NCI-H1105 treated with DMSO at 0.1 percent for 48 hours (cell line): ENCODE measurements at regions not wholly inside any gene's neighbourhood (a gene's known extent, or its start where the extent isn't known, plus 50 kb on each side); places are given as distances from the start of the nearest gene placed in this dataset.
"Not testable (repeated sequence)": the region's sequence is repeated elsewhere in the genome, so short reads cannot be mapped to it uniquely, and the experiment has no call there.

ENCODE experiments used
- DNase-seq: peaks from one replicate; lab custom pipeline; 2025; lab: John Stamatoyannopoulos, UW

DNA sequence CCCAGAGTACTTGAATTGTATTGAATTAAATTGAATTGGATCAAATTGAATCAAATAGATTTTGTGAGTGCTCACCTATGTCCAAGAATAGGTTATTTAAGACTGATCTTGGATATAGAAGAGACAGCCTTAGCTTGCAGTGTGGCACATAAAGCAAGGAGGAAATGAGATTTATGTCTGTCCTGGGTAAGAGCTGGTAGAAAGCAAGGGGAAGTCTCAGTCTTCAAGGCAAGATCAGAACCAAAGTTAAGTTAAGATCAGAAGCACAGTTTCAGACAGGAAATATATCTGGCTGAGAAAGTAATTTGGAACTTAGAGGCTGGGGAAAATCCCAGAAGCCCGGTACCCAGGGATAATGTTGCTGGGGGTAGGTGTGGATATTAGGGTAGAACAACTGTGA is 244.4 kb upstream of the ARPP21 start:
- DNase-seq, result no peak

- DNase-seq, result no peak
These were observed 237.7 kb upstream of the ARPP21 start for GRCh38 chr3:35401671-35402070.

DNA sequence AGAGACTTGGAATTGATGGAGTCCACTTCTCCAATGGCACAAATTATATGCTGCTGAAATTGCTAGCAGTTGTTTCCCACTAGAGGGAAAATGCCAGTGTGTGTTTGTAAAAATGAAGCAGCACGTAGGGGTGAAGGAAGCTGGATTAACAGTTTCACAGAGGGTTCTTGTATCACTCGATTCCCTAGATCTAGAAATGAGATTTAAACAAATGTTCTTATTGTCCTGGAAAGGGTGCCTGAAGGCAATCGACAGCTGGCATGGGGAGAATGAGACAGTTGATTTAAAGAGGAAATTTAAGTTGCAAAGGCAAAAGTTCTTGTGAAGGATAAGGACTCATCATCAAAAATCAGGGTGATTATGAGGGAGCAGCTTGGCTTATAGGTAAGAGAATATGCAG is 234.8 kb upstream of the ARPP21 start:
- DNase-seq, result no peak

DNA sequence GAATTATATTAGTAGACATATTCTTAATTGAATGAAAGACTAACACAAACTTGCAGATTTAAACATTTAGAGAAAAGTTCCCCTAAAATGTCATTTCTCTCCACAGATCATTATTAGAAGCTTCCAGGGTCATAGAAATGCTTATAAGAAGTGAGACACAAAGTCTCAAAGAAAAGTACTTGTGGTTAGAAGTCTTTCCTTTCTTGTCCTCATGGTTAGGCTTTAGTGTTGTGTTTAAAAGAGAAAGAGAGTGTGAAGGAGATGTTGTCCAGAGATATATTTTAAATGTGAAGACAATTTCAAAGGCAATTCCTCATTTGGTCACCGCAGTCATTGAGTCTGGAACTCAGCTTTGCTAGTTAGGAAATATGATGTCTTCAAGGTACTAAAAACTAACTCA is 230.4 kb upstream of the ARPP21 start:
- DNase-seq, result no peak

DNA sequence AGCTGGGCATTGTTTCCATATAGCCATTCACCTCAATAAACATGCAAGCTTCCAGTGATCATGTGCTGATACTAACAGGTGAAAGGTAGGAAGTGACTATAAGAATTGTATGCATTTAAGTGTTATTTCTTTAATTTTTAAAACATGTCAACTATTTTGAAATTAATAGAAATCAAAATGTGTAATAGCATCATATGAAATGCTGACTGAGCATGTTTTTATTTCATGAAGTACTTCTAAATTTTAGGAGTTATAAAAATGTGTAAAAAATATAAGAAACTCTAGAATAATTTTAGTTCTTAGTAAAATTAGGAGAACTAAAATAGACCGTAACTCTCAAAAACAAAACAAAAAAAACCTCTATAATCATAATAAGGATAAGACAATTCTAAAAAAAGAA is 229.3 kb upstream of the ARPP21 start:
- DNase-seq, result no peak

GRCh38 chr3:35413483-35413882 is 225.8 kb upstream of the ARPP21 start:
- no peak for DNase-seq

DNA sequence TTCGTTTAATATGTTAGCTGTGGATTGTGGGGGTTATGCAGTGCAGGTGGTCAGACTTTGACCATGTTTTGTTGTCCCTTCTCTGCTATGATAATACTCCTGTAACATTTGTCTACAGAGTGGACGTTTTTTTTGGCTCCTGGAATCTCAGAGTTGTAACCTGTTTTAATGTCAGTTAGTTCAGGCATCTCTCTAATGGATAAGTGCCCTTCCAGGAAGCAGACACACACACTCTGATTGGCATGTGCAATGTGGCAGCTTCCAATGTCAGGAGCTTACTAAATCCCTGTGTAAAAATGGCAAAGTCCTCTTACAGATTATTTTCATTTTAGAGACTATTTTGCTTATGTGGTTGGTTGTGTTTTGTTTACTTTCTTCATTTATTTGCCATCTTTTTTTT is 222.2 kb upstream of the ARPP21 start:
- DNase-seq, result no peak

DNA sequence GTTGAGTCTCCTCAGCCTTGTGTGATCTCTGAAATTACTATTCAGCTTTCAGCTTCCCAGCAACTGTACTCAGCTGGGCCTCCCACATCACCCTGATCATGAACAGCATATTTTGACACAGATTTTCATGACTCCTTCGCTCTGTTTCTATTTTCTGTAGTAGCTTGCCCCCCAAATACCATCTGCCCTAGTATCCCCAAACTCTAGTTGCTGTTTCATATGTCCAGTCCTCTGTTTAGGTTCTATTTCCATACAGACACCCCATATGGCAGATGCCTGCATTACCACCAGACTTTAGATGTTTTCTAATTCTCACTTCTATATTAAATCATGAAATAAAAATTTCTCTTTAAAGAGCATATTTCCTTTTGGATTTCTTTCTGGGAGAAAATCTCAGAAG is 217.2 kb upstream of the ARPP21 start:
- no peak for DNase-seq

GRCh38 chr3:35422836-35423601 is 216.3 kb upstream of the ARPP21 start:
- DNase-seq, result no peak

- no peak for DNase-seq
These were observed 212.9 kb upstream of the ARPP21 start for GRCh38 chr3:35426366-35426958.

GRCh38 chr3:35437381-35437780 is 201.9 kb upstream of the ARPP21 start:
- DNase-seq, result no peak

- no peak for DNase-seq
These were observed 201.2 kb upstream of the ARPP21 start for GRCh38 chr3:35438101-35438500.

DNA sequence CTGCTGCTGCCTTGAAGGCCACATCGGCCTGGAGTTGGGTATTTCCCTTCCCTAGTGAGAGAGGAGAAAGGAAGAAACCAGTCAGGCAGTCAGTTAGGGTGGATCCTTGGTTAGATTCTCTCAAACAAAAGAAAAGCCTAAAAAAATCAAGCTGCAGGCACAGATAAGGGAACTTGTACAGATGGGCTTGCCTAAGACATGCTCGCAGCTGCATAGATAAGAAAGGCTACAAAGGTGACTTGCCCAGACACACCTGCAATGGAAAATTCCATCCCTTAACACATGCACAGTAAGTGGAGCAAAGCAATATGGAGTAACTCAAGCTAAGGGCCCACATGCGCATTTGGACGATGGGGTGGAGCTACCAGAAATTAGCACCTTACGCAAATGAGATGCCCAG is 199.7 kb upstream of the ARPP21 start:
- no peak for DNase-seq

DNA sequence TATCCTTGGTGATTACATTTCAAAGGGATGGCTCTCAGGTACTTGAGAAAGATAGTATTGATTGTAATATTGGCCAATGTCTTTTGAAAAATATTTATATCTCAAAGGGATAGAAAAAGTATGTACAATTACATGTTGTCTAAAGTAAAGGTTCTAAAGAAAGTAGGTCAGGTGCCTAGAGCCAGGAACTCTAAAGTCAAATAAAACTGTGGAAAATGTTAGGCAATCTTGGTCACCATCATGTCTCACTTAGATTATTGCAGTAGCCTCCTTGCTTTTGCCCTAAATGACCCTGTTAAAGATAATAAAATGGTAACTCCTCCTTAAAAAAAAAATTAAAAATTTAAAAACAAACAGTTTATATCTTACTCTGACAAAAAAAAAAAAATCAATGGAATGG is 198.5 kb upstream of the ARPP21 start:
- DNase-seq, result no peak

DNA sequence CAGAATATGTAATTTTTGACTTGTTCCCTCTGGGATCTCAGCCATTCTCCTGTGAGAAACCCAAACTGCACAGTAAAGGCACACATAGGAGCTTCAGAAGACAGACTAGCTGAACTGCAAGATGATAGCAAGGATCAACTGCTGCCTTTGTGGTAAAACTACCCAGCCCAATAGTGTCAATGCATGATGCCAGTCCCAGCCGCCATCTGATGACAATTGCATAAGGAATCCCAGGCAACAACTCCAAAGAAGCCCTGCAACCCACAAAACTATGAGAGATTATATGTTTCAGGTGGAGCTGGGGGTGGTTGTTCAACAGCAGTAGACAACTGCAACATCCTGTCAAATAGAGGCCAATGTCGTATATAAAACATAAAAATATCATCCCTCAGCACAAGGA is 192.4 kb upstream of the ARPP21 start:
- no peak for DNase-seq

DNA sequence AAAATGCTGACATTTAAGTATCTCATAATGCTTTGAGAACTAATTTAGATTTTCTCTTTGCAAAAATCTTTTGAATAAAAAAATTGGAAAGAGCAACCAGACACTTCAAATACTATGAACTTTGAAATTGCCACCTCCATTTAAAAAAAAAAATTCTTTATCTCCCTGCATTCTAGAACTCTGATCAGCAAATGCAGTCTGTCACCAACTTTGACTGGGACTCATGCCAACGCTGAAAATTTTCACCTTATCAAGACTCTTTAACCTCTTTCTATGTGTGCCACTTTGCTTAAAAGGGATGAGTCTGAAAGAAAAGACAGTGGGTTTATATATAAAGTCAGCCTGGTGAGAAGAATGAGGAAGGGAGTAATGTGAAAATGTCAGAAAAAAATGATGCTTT is 191.2 kb upstream of the ARPP21 start:
- no peak for DNase-seq

DNA sequence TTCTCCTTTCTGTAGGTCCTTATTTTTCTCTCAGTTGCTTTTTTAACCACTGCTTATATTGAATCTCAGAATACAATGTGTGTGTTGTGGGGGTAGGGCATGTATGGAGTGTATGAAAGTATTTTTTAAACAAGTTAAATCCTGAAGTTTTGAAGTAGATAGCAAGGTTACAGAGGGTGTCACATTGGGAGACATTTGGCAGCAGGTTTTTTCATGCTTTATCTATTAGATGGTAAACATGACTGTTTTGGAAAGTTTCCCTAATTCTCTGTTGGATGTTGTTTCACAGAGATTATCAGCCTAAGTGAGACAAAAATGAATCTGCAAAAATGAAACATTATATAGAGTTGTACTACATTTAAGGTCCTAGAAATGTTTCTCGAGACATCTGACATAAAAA is 190.6 kb upstream of the ARPP21 start:
- DNase-seq, result no peak

- not testable (repeated sequence) for DNase-seq
These were observed 184.5 kb upstream of the ARPP21 start for GRCh38 chr3:35454819-35455218.

GRCh38 chr3:35473956-35474355 is 165.4 kb upstream of the ARPP21 start:
- DNase-seq, result no peak

DNA sequence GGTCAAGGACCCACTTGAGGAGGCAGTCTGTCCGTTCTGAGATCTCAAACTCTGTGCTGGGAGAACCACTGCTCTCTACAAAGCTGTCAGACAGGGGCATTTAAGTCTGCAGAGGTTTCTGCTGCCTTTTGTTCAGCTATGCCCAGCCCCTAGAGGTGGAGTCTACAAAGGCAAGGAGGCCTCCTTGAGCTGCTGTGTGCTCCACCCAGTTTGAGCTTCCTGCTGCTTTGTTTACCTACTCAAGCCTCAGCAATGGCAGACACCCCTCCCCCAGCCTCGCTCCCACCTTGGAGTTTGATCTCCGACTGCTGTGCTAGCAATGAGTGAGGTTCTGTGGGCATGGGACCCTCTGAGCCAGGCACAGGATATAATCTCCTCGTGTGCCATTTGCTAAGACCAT is 156.8 kb upstream of the ARPP21 start:
- DNase-seq, result not testable (repeated sequence)

- no peak for DNase-seq
These were observed 156.2 kb upstream of the ARPP21 start for GRCh38 chr3:35483131-35483530.

GRCh38 chr3:35484929-35485530 is 154.3 kb upstream of the ARPP21 start:
- DNase-seq, result peak; percentile 36

- DNase-seq, result no peak
These were observed 153.0 kb upstream of the ARPP21 start for GRCh38 chr3:35486295-35486694.

GRCh38 chr3:35487376-35487775 is 151.9 kb upstream of the ARPP21 start:
- no peak for DNase-seq
